Naive thymus-derived CD4-positive, alpha-beta T cell (primary cell): ENCODE measurements at regions not wholly inside any gene's neighbourhood (a gene's known extent, or its start where the extent isn't known, plus 50 kb on each side); places are given as distances from the start of the nearest gene placed in this dataset.

Source experiments
- ATAC-seq: fragments of 150-1000 bp; cut with Tn5 transposase; 2 replicates; pipeline ENCODE4 v1.10.0; 2021; ENCODE audit warnings: mild to moderate bottlenecking, moderate library complexity
- CTCF ChIA-PET: fragments of 350-600 bp; sonication (Branson Sonifier 250); formaldehyde crosslinking; loops from one replicate; lab custom pipeline; 2021; ENCODE audit warnings: antibody characterized with exemption; lab: Charles Lee
- POLR2A ChIA-PET: fragments of 350-600 bp; sonication (Branson Sonifier 250); formaldehyde crosslinking; loops from one replicate; lab custom pipeline; 2021; ENCODE audit warnings: antibody characterized with exemption, inconsistent platforms; lab: Charles Lee
- DNase-seq, 9 donors: peaks; one replicate each; pipeline versions ENCODE4 v3.0.0 to v3.0.0-alpha.2; 2020 to 2022; ENCODE audit warnings: mixed read lengths in 1 of 9
- H3K27ac ChIP-seq: one replicate; pipeline ENCODE4 v1.7.0; 2013; ENCODE audit warnings: mild to moderate bottlenecking, low read depth, low read length, moderate library complexity
- H3K27me3 ChIP-seq, 2 donors: one replicate each; pipeline ENCODE4 v1.7.0; 2013; ENCODE audit warnings: low read length in 2 of 2, mild to moderate bottlenecking in 2 of 2, moderate library complexity in 2 of 2; ENCODE audit not compliant: control insufficient read depth in 2 of 2, insufficient read depth in 2 of 2
- H3K36me3 ChIP-seq, 3 experiments: 1 replicate in 2 of 3; 2 replicates in 1 of 3; pipeline ENCODE4 v1.7.0; 2013; ENCODE audit warnings: low read length in 3 of 3, mild to moderate bottlenecking in 3 of 3, moderate library complexity in 1 of 3; ENCODE audit not compliant: insufficient read depth in 3 of 3, control insufficient read depth in 2 of 3
- H3K4me1 ChIP-seq, 2 donors: one replicate each; pipeline ENCODE4 v1.7.0; 2013; ENCODE audit warnings: low read length in 2 of 2, mild to moderate bottlenecking in 2 of 2, moderate library complexity in 1 of 2; ENCODE audit not compliant: control insufficient read depth in 2 of 2, insufficient read depth in 2 of 2
- H3K4me3 ChIP-seq: 2 replicates; pipeline ENCODE4 v1.7.0; 2013; ENCODE audit warnings: mild to moderate bottlenecking, low read length
- H3K9me3 ChIP-seq, 3 experiments: 1 replicate in 2 of 3; 2 replicates in 1 of 3; pipeline ENCODE4 v1.7.0; 2013; ENCODE audit warnings: low read length in 3 of 3; ENCODE audit not compliant: control insufficient read depth in 2 of 3
- H3K27ac Mint-ChIP-seq, 9 donors: one replicate each; pipeline ENCODE4 v1.8.0; 2020 to 2022; ENCODE audit warnings: mixed read lengths in 9 of 9, mild to moderate bottlenecking in 8 of 9, moderate library complexity in 5 of 9, inconsistent platforms in 2 of 9
- H3K27me3 Mint-ChIP-seq, 5 donors: one replicate each; pipeline ENCODE4 v1.8.0; 2021 to 2022; ENCODE audit warnings: mixed read lengths in 5 of 5, mild to moderate bottlenecking in 1 of 5
- H3K36me3 Mint-ChIP-seq, 5 donors: one replicate each; pipeline ENCODE4 v1.8.0; 2020 to 2022; ENCODE audit warnings: mixed read lengths in 5 of 5, mild to moderate bottlenecking in 3 of 5, inconsistent platforms in 1 of 5
- H3K4me1 Mint-ChIP-seq, 7 donors: one replicate each; pipeline ENCODE4 v1.8.0; 2020 to 2022; ENCODE audit warnings: mixed read lengths in 7 of 7, mild to moderate bottlenecking in 3 of 7, inconsistent platforms in 1 of 7
- H3K4me3 Mint-ChIP-seq, 10 donors: one replicate each; pipeline ENCODE4 v1.8.0; 2020 to 2022; ENCODE audit warnings: mild to moderate bottlenecking in 10 of 10, mixed read lengths in 10 of 10, moderate library complexity in 6 of 10, inconsistent platforms in 2 of 10
- H3K9me3 Mint-ChIP-seq, 11 donors: one replicate each; pipeline ENCODE4 v1.8.0; 2020 to 2022; ENCODE audit warnings: mixed read lengths in 11 of 11, mild to moderate bottlenecking in 4 of 11, inconsistent platforms in 1 of 11, moderate library complexity in 1 of 11
- intact Hi-C, 2 donors: fragments of 100-400 bp; cut with micrococcal nuclease; formaldehyde crosslinking; loops; one replicate each; pipeline ENCODE4 v1.15.1; 2023

- H3K27me3 Mint-ChIP-seq = no peaks in the 10 kb centered on the region
- no peak overlapping the region for H3K27ac Mint-ChIP-seq
- POLR2A ChIA-PET = no interaction called here
- no peaks in the 10 kb centered on the region for H3K4me1 Mint-ChIP-seq
- H3K36me3 Mint-ChIP-seq = no peaks in the 10 kb centered on the region
- Histone ChIP-seq H3K9me3 (no peaks in the 10 kb centered on the region), H3K4me1 (no peaks in the 10 kb centered on the region), H3K27ac (no peak overlapping the region), H3K4me3 (no peak overlapping the region), H3K36me3 (no peaks in the 10 kb centered on the region), H3K27me3 (no peaks in the 10 kb centered on the region)
- H3K4me3 Mint-ChIP-seq = no peak overlapping the region
- H3K9me3 Mint-ChIP-seq = peaks cover 0 to 17% (median 2%) of the 10 kb centered on the region in 11 donors
- DNase-seq (no peak), ATAC-seq (no peak)
- CTCF ChIA-PET = no interaction called here
- intact Hi-C loops = no loop called here
These were observed 1460.0 kb upstream of the ADGRB3 start for GRCh38 chr6:67175101-67175500.

GRCh38 chr6:67165606-67166005 is 1458.6 kb upstream of the EYS start:
- Mint-ChIP-seq H3K27ac (no peak overlapping the region), H3K4me1 (no peaks in the 10 kb centered on the region), H3K9me3 (peaks cover 0 to 34% (median 5%) of the 10 kb centered on the region in 11 donors), H3K36me3 (no peaks in the 10 kb centered on the region), H3K27me3 (no peaks in the 10 kb centered on the region), H3K4me3 (no peak overlapping the region)
- no peak overlapping the region for H3K27ac ChIP-seq
- H3K4me1 ChIP-seq = no peaks in the 10 kb centered on the region
- no peak overlapping the region for H3K4me3 ChIP-seq
- H3K9me3 ChIP-seq = no peaks in the 10 kb centered on the region
- ATAC-seq (no peak), DNase-seq (no peak)
- ChIA-PET CTCF (no interaction called here), POLR2A (no interaction called here)
- intact Hi-C loops = no loop called here
- H3K36me3 ChIP-seq = no peaks in the 10 kb centered on the region
- no peaks in the 10 kb centered on the region for H3K27me3 ChIP-seq

- no peak overlapping the region for H3K27ac ChIP-seq
- no peak overlapping the region for H3K4me3 Mint-ChIP-seq
- POLR2A ChIA-PET = no interaction called here
- no peaks in the 10 kb centered on the region for H3K4me1 ChIP-seq
- H3K9me3 Mint-ChIP-seq = peaks cover 0 to 36% (median 9%) of the 10 kb centered on the region in 11 donors
- DNase-seq = no peak
- no peak for ATAC-seq
- no peaks in the 10 kb centered on the region for H3K4me1 Mint-ChIP-seq
- no peaks in the 10 kb centered on the region for H3K36me3 Mint-ChIP-seq
- CTCF ChIA-PET = no interaction called here
- H3K27me3 ChIP-seq = no peaks in the 10 kb centered on the region
- no peaks in the 10 kb centered on the region for H3K36me3 ChIP-seq
- no peak overlapping the region for H3K4me3 ChIP-seq
- H3K27ac Mint-ChIP-seq = no peak overlapping the region
- no peaks in the 10 kb centered on the region for H3K27me3 Mint-ChIP-seq
- no peaks in the 10 kb centered on the region for H3K9me3 ChIP-seq
- intact Hi-C loops = no loop called here
These were observed 1453.8 kb upstream of the EYS start for GRCh38 chr6:67160820-67161219.

- Histone ChIP-seq H3K27ac (no peak overlapping the region), H3K4me3 (no peak overlapping the region), H3K36me3 (no peaks in the 10 kb centered on the region), H3K9me3 (no peaks in the 10 kb centered on the region), H3K4me1 (no peaks in the 10 kb centered on the region), H3K27me3 (no peaks in the 10 kb centered on the region)
- Mint-ChIP-seq H3K27ac (no peak overlapping the region), H3K9me3 (peaks cover 0 to 18% (median 3%) of the 10 kb centered on the region in 11 donors), H3K4me3 (no peak overlapping the region), H3K27me3 (no peaks in the 10 kb centered on the region), H3K36me3 (no peaks in the 10 kb centered on the region), H3K4me1 (no peaks in the 10 kb centered on the region)
- intact Hi-C loops = no loop called here
- ATAC-seq (no peak), DNase-seq (no peak)
- CTCF ChIA-PET = no interaction called here
- POLR2A ChIA-PET = no interaction called here
These were observed 1434.0 kb upstream of the EYS start for GRCh38 chr6:67141005-67141404.

- Histone ChIP-seq H3K27ac (no peak overlapping the region), H3K9me3 (no peaks in the 10 kb centered on the region), H3K4me1 (no peaks in the 10 kb centered on the region), H3K27me3 (no peaks in the 10 kb centered on the region), H3K36me3 (no peaks in the 10 kb centered on the region), H3K4me3 (no peak overlapping the region)
- H3K4me3 Mint-ChIP-seq = no peak overlapping the region
- DNase-seq (no peak), ATAC-seq (no peak)
- H3K9me3 Mint-ChIP-seq = peaks cover 0 to 5% (median 0%) of the 10 kb centered on the region in 11 donors
- POLR2A ChIA-PET = no interaction called here
- H3K27ac Mint-ChIP-seq = no peak overlapping the region
- H3K27me3 Mint-ChIP-seq = no peaks in the 10 kb centered on the region
- no peaks in the 10 kb centered on the region for H3K4me1 Mint-ChIP-seq
- H3K36me3 Mint-ChIP-seq = no peaks in the 10 kb centered on the region
- intact Hi-C loops = no loop called here
- CTCF ChIA-PET = no interaction called here
These were observed 1426.9 kb upstream of the EYS start for GRCh38 chr6:67133973-67134372.

GRCh38 chr6:67131827-67132226 is 1424.8 kb upstream of the EYS start:
- H3K36me3 Mint-ChIP-seq = no peaks in the 10 kb centered on the region
- ATAC-seq (no peak), DNase-seq (no peak)
- H3K27ac Mint-ChIP-seq = no peak overlapping the region
- ChIA-PET CTCF (no interaction called here), POLR2A (no interaction called here)
- no peaks in the 10 kb centered on the region for H3K27me3 ChIP-seq
- no peaks in the 10 kb centered on the region for H3K4me1 ChIP-seq
- no peaks in the 10 kb centered on the region for H3K27me3 Mint-ChIP-seq
- H3K36me3 ChIP-seq = no peaks in the 10 kb centered on the region
- H3K4me3 ChIP-seq = no peak overlapping the region
- no peaks in the 10 kb centered on the region for H3K4me1 Mint-ChIP-seq
- no peak overlapping the region for H3K27ac ChIP-seq
- no peak overlapping the region for H3K4me3 Mint-ChIP-seq
- no peaks in the 10 kb centered on the region for H3K9me3 ChIP-seq
- H3K9me3 Mint-ChIP-seq = peaks cover 0 to 5% (median 0%) of the 10 kb centered on the region in 11 donors
- intact Hi-C loops = no loop called here

GRCh38 chr6:67129780-67130179 is 1422.8 kb upstream of the EYS start:
- ATAC-seq = no peak
- intact Hi-C loops = no loop called here
- no peak overlapping the region for H3K4me3 ChIP-seq
- H3K36me3 ChIP-seq = no peaks in the 10 kb centered on the region
- Mint-ChIP-seq H3K27me3 (no peaks in the 10 kb centered on the region), H3K36me3 (no peaks in the 10 kb centered on the region), H3K4me3 (no peak overlapping the region), H3K9me3 (peaks cover 0 to 5% (median 0%) of the 10 kb centered on the region in 11 donors), H3K4me1 (no peaks in the 10 kb centered on the region), H3K27ac (no peak overlapping the region)
- H3K4me1 ChIP-seq = no peaks in the 10 kb centered on the region
- H3K9me3 ChIP-seq = no peaks in the 10 kb centered on the region
- no peak for DNase-seq
- H3K27ac ChIP-seq = no peak overlapping the region
- CTCF ChIA-PET = no interaction called here
- POLR2A ChIA-PET = no interaction called here
- H3K27me3 ChIP-seq = no peaks in the 10 kb centered on the region
